ENCODE measurements at regions not wholly inside any gene's neighbourhood (a gene's known extent, or its start where the extent isn't known, plus 50 kb on each side); places are given as distances from the start of the nearest gene placed in this dataset.

- Histone ChIP-seq H3K56ac (ENCODE audit: insufficient read length, low read depth, low read length) (no peak overlapping the region), H3K14ac (ENCODE audit: insufficient read depth, low read length) (no peak overlapping the region), H3K79me2 (ENCODE audit: insufficient read depth, low read length) (no peaks in the 10 kb centered on the region), H4K20me1 (ENCODE audit: control insufficient read depth, insufficient read depth, insufficient read length) (no peaks in the 10 kb centered on the region), H3K79me1 (ENCODE audit: insufficient read depth, low read depth, low read length, poor library complexity, severe bottlenecking) (no peaks in the 10 kb centered on the region), H3K4ac (ENCODE audit: low read depth, low read length) (no peak overlapping the region), H3K23ac (ENCODE audit: insufficient read length, low read depth, low read length) (no peak overlapping the region), H4K5ac (ENCODE audit: insufficient read length, low read depth, low read length) (no peak overlapping the region), H2BK5ac (ENCODE audit: insufficient read length, low read length) (no peak overlapping the region), H3T11ph (ENCODE audit: low read length) (no peak overlapping the region), H3K18ac (ENCODE audit: insufficient read length, low read depth, low read length) (no peak overlapping the region), H3K9ac (ENCODE audit: extremely low read depth, insufficient read length, low read length) (no peak overlapping the region), H3K9me3 (ENCODE audit: control insufficient read depth, low read depth, low read length) (no peaks in the 10 kb centered on the region), H3K27me3 (ENCODE audit: insufficient read depth, low read length) (no peaks in the 10 kb centered on the region), H2BK120ac (ENCODE audit: low read depth, low read length, poor library complexity, severe bottlenecking) (no peak overlapping the region), H3K4me2 (ENCODE audit: insufficient read depth, insufficient read length, low read length) (no peak overlapping the region), H3K23me2 (ENCODE audit: insufficient read length, low read depth, low read length, poor library complexity, severe bottlenecking) (no peaks in the 10 kb centered on the region), H2BK20ac (ENCODE audit: low read depth, low read length, poor library complexity, severe bottlenecking) (no peak overlapping the region), H4K91ac (ENCODE audit: insufficient read length, low read depth, low read length) (no peak overlapping the region), H3K27ac (ENCODE audit: insufficient read length, low read depth, low read length) (no peak overlapping the region), H2BK12ac (ENCODE audit: insufficient read length, low read depth, low read length) (no peak overlapping the region), H2BK15ac (ENCODE audit: low read depth, low read length) (no peak overlapping the region), H3K4me1 (ENCODE audit: insufficient read depth, low read length) (no peaks in the 10 kb centered on the region), H2AK5ac (ENCODE audit: insufficient read length, low read length) (no peak overlapping the region), H4K8ac (replicated peaks; ENCODE audit: insufficient read length, low read depth, low read length) (no peak overlapping the region), H2AFZ (ENCODE audit: low read length) (no peak overlapping the region)
- H3K9me3 Mint-ChIP-seq = peaks cover 3 to 4% of the 10 kb centered on the region in 2 experiments; a peak in 2 of 5 replicates
- H3K4me3 Mint-ChIP-seq = no peak overlapping the region
- no peaks in the 10 kb centered on the region for H3K4me1 Mint-ChIP-seq
- no peak for TF ChIP-seq CTCF (conservative IDR thresholded peaks at IDR 0.05)
- DNase-seq = no peak
- H3K36me3 Mint-ChIP-seq (ENCODE audit: insufficient read depth in 1 of 3, low read depth in 3 of 3) = no peaks in the 10 kb centered on the region; a peak in 1 of 7 replicates
- H3K27ac Mint-ChIP-seq = no peak overlapping the region
- H3K27me3 Mint-ChIP-seq (ENCODE audit: low read depth) = no peaks in the 10 kb centered on the region
- WGBS (ENCODE audit: extremely low coverage, insufficient read length, low lambda C conversion rate) = no CpG with 5 or more reads among the region's 2 CpGs
Measured at GRCh38 chr12:42885677-42886076, 296.1 kb upstream of the PRICKLE1 start.
